GM10266 (cell line): ENCODE measurements at regions not wholly inside any gene's neighbourhood (a gene's known extent, or its start where the extent isn't known, plus 50 kb on each side); places are given as distances from the start of the nearest gene placed in this dataset.

ENCODE experiments used
- DNase-seq: peaks from one replicate; pipeline ENCODE4 v3.0.0; 2012; ENCODE audit errors: extremely low spot score
- TF ChIP-seq, protein P1 (sequence below): IDR thresholded peaks from 2 replicates; pipeline ENCODE4 v1.5.1; 2012; ENCODE audit warnings: mild to moderate bottlenecking, low read depth; ENCODE audit not compliant: control insufficient read depth, insufficient read depth; ENCODE audit errors: missing control alignments

DNA sequence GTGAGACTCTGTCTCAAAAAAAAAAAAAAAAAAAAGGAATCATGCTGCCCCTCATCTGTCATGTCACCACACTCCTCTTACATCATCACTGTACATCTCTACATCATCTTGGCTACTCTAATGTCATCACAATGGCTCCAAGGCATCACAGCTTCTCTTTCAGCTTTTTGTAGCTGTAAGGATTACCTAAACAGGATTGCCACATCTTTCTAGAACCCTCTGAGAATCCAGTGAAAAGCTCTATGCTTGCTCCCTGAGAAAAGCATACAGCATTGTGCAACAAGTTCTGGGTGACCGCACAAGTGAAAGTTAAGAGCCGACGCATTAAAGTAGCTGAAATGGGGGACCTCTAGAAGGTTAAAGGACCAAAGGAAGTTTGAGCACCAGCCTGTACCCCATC is 272.5 kb downstream of the C12orf50 start:
- TF ChIP-seq, protein P1, sequence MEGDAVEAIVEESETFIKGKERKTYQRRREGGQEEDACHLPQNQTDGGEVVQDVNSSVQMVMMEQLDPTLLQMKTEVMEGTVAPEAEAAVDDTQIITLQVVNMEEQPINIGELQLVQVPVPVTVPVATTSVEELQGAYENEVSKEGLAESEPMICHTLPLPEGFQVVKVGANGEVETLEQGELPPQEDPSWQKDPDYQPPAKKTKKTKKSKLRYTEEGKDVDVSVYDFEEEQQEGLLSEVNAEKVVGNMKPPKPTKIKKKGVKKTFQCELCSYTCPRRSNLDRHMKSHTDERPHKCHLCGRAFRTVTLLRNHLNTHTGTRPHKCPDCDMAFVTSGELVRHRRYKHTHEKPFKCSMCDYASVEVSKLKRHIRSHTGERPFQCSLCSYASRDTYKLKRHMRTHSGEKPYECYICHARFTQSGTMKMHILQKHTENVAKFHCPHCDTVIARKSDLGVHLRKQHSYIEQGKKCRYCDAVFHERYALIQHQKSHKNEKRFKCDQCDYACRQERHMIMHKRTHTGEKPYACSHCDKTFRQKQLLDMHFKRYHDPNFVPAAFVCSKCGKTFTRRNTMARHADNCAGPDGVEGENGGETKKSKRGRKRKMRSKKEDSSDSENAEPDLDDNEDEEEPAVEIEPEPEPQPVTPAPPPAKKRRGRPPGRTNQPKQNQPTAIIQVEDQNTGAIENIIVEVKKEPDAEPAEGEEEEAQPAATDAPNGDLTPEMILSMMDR: no peak
- no peak for DNase-seq

DNA sequence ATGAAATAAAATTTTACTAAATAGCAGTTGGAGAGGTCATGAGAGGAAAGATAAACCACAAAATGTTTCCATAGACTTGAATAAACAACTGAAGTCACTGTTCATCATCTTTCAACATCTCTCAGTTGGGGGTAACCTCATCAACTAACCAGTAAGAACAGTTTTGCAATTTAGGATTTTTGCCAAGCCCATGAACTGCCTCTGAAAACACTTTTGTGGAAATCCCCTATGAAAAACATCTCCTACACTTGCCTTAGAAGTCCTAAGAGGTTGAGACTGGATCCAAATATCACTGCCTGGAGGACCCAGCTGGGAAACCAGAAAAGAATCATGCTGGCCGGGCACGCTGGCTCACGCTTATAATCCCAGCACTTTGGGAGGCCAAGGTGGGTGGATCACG is 273.1 kb downstream of the C12orf50 start:
- TF ChIP-seq, protein P1: no peak
- no peak for DNase-seq

DNA sequence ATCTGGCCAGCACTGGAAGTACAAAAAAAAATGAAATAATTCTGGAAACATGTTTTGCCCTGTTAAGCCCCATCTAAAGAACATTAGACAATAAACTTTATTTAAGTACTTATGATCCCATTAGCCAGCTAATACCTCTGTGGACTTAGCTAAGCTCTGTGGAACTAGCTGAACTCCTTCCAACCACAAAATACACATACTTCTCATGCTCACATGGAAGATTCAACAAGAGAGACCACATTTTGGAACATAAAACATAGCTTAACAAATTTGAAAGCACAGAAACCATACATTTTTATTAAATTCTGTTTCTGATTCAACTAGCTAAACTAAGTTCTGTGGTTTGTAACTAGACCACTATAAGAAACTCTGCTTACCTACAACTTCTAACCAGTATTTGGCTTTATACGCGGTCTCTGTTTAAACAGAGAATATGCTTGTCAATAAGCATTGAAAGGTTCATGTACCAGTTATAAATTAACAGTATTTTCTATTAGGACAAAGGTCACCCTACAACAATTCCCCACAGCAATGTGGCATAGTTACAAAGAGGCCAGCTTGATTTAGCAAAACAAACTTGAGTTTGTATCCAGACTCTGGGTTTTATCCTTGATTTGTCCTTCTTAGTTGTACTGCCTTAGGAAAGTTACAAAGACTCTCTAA is 300.1 kb downstream of the C12orf50 start:
- TF ChIP-seq, protein P1: no peak
- no peak for DNase-seq

DNA sequence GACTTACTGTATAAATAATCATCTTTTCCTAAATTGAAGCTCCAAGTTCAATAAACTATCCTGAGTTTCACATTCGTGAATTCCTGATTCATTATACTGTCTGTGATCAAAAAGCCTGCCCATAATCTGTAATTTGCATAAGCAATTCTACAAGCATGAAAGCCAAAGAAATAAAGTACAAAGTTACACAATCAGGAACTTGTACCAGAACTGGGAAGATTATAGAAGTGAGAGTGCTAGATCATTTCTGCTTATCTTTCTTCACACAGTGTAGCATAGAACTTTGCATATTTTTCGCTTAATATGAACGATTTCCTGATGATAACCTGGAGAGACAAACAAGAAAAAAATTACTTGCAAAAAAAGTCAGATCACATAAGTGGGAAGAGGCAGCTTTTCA is 308.2 kb downstream of the C12orf50 start:
- TF ChIP-seq, protein P1: no peak
- no peak for DNase-seq

DNA sequence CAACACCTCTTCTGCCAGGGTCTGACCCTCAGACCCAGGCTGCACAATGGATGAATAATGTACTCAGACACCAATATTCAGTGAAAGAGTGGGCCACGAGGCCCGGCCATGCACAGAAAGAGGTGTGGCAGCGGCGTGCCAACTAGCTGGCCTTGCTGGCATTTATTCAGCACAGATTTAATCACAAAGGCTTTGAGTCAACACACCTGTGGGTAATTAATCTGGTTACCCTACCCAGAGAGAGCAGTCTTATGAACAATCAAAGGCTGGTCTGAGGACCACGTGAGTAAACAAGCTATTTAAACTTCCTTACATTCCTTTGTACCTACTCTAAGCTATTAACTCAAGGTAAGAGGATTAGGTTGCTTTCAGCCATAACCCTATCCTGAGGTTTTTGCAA is 324.8 kb downstream of the C12orf50 start:
- no peak for DNase-seq
- TF ChIP-seq, protein P1: no peak

DNA sequence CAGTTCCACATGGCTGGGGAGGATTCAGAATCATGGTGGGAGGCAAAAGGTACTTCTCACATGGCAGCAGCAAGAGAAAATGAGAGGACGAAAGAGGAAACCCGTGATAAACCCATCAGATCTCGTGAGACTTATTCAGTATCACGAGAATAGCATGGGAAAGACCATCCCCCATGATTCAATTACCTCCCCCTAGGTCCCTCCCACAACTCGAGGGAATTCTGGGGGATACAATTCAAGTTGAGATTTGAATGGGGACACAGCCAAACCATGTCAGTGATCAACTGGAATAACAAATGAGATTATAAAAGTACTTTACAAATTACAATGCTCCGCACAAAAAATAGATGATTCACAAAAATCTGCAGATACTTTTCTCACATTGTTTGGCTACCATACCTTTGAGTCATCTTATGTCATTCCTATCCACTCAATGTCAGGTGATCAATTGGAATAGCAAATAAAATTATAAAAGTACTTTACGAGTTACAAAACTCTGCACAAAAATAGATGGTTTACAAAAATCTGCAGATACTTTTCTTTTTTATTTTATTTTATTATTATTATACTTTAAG is 338.9 kb downstream of the C12orf50 start:
- DNase-seq: no peak
- TF ChIP-seq, protein P1: no peak

DNA sequence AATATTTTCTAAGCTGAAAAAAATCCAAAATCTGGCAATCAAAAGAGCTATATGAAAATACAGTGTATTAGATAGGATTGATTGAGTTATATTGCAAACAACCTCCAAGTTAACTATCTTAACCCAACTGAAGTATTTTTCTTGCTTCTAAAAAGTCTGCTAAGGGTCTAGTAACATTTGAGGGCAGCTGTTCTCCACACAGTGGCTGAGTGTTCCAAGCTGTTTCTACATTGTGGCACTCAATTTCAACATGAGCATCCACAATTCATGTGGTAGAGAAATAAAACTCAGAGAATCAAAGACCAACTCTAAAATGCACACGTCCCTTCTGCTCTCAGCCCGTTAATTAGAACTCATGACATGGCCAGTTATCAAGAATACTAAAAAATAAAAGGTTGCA is 340.0 kb downstream of the C12orf50 start:
- no peak for DNase-seq
- TF ChIP-seq, protein P1: no peak
